PC-9 (cell line): ENCODE measurements at regions not wholly inside any gene's neighbourhood (a gene's known extent, or its start where the extent isn't known, plus 50 kb on each side); places are given as distances from the start of the nearest gene placed in this dataset.

Experiments used
- BruUV-seq: library from RNA; stranded (reverse); fragments of 400-500 nt; replicated peaks from 2 replicates; lab custom pipeline; 2021; lab: Mats Ljungman, UMichigan
- CTCF ChIA-PET: fragments of 300-600 bp; sonication (Branson Sonifier 250); formaldehyde crosslinking; loops from one replicate; lab custom pipeline; 2022; ENCODE audit warnings: antibody characterized with exemption; lab: Charles Lee
- POLR2A ChIA-PET: fragments of 300-600 bp; sonication (Branson Sonifier 250); formaldehyde crosslinking; loops from one replicate; lab custom pipeline; 2022; ENCODE audit warnings: antibody characterized with exemption; ENCODE audit not compliant: unreplicated experiment; lab: Charles Lee
- DNase-seq, 2 experiments: peaks; one replicate each; pipeline versions ENCODE4 v3.0.0 to v3.0.0-alpha.2; 2015 to 2022; ENCODE audit warnings: mixed read lengths in 1 of 2
- H2AFZ ChIP-seq: fragments of 200-600 bp; sonication (generic); 2 replicates; pipeline ENCODE4 v1.8.1; 2017; ENCODE audit warnings: antibody characterized with exemption
- H3F3A ChIP-seq: fragments of 200-600 bp; sonication (generic); 2 replicates; pipeline ENCODE4 v1.8.1; 2017; ENCODE audit warnings: antibody characterized with exemption, mild to moderate bottlenecking, low read depth; ENCODE audit not compliant: insufficient read depth
- H3K27ac ChIP-seq: fragments of 200-600 bp; sonication (generic); 2 replicates; pipeline ENCODE4 v1.6.1; 2016; ENCODE audit warnings: mixed run types
- H3K27me3 ChIP-seq: fragments of 200-600 bp; sonication (generic); 2 replicates; pipeline ENCODE4 v1.6.1; 2016; ENCODE audit warnings: low read depth, mixed run types; ENCODE audit not compliant: insufficient read depth
- H3K36me3 ChIP-seq: fragments of 200-600 bp; sonication (generic); 2 replicates; pipeline ENCODE4 v1.6.1; 2016; ENCODE audit warnings: low read depth, mixed run types
- H3K4me1 ChIP-seq: fragments of 200-600 bp; sonication (generic); replicated peaks from 2 replicates; pipeline ENCODE4 v1.6.1; 2016; ENCODE audit warnings: mixed run types; ENCODE audit not compliant: insufficient read depth
- H3K4me2 ChIP-seq: fragments of 200-600 bp; sonication (generic); 2 replicates; pipeline ENCODE4 v1.6.1; 2017; ENCODE audit warnings: mixed run types
- H3K4me3 ChIP-seq: fragments of 200-600 bp; sonication (generic); 2 replicates; pipeline ENCODE4 v1.6.1; 2016; ENCODE audit warnings: mixed run types
- H3K79me2 ChIP-seq: fragments of 200-600 bp; sonication (generic); 2 replicates; pipeline ENCODE4 v1.6.1; 2017; ENCODE audit warnings: low read depth, mixed run types
- H3K9me2 ChIP-seq: fragments of 200-600 bp; sonication (generic); 2 replicates; pipeline ENCODE4 v1.8.1; 2017; ENCODE audit warnings: mild to moderate bottlenecking; ENCODE audit not compliant: insufficient read depth
- H3K9me3 ChIP-seq: fragments of 200-600 bp; sonication (generic); 2 replicates; pipeline ENCODE4 v1.8.1; 2016; ENCODE audit warnings: low read depth; ENCODE audit not compliant: insufficient read depth
- H4K20me1 ChIP-seq: fragments of 200-600 bp; sonication (generic); 2 replicates; pipeline ENCODE4 v1.8.1; 2017; ENCODE audit not compliant: insufficient read depth
- CTCF ChIP-seq: fragments of 200-600 bp; sonication (generic); conservative IDR thresholded peaks from 2 replicates; pipeline ENCODE4 v1.6.1; 2017; ENCODE audit warnings: mixed run types, antibody characterized with exemption, mild to moderate bottlenecking, moderate library complexity
- EZH2 ChIP-seq: fragments of 200-600 bp; sonication (generic); IDR thresholded peaks from 2 replicates; pipeline ENCODE4 v1.8.0; 2017; ENCODE audit warnings: antibody characterized with exemption, low read depth
- intact Hi-C: fragments of 100-400 bp; cut with micrococcal nuclease; formaldehyde crosslinking; loops from one replicate; pipeline ENCODE4 v1.10.0; 2022; ENCODE audit not compliant: unreplicated experiment

GRCh38 chr20:57051096-57051495 is 215.3 kb downstream of the BMP7 start:
- H2AFZ ChIP-seq = no peak overlapping the region
- intact Hi-C loops = no loop called here
- no peaks in the 10 kb centered on the region for H3K79me2 ChIP-seq
- H3K4me3 ChIP-seq = no peak overlapping the region
- POLR2A ChIA-PET = no interaction called here
- no peak overlapping the region for H3K27ac ChIP-seq
- H3K4me1 ChIP-seq = peaks cover 27% of the 10 kb centered on the region
- H3F3A ChIP-seq = peaks cover 33% of the 10 kb centered on the region
- no peaks in the 10 kb centered on the region for H4K20me1 ChIP-seq
- DNase-seq = no peak
- no peak overlapping the region for H3K4me2 ChIP-seq
- BruUV-seq = no TSS peak
- H3K9me3 ChIP-seq = no peaks in the 10 kb centered on the region
- no peaks in the 10 kb centered on the region for H3K27me3 ChIP-seq
- H3K36me3 ChIP-seq = no peaks in the 10 kb centered on the region
- CTCF ChIA-PET = no interaction called here
- TF ChIP-seq CTCF = no peak
- TF ChIP-seq EZH2 = no peak
- no peaks in the 10 kb centered on the region for H3K9me2 ChIP-seq

- intact Hi-C loops = no loop called here
- POLR2A ChIA-PET = no interaction called here
- Histone ChIP-seq H2AFZ (no peak overlapping the region), H3K9me3 (no peaks in the 10 kb centered on the region), H3K27me3 (no peaks in the 10 kb centered on the region), H3K4me2 (no peak overlapping the region), H3F3A (peaks cover 13% of the 10 kb centered on the region), H3K9me2 (no peaks in the 10 kb centered on the region), H4K20me1 (no peaks in the 10 kb centered on the region), H3K36me3 (no peaks in the 10 kb centered on the region), H3K4me3 (no peak overlapping the region), H3K79me2 (no peaks in the 10 kb centered on the region), H3K27ac (no peak overlapping the region), H3K4me1 (peaks cover 7% of the 10 kb centered on the region)
- CTCF ChIA-PET = no interaction called here
- no TSS peak for BruUV-seq
- DNase-seq = no peak
- TF ChIP-seq CTCF (no peak), EZH2 (no peak)
Observed at GRCh38 chr20:57053067-57053466, 213.4 kb downstream of the BMP7 start.

DNA sequence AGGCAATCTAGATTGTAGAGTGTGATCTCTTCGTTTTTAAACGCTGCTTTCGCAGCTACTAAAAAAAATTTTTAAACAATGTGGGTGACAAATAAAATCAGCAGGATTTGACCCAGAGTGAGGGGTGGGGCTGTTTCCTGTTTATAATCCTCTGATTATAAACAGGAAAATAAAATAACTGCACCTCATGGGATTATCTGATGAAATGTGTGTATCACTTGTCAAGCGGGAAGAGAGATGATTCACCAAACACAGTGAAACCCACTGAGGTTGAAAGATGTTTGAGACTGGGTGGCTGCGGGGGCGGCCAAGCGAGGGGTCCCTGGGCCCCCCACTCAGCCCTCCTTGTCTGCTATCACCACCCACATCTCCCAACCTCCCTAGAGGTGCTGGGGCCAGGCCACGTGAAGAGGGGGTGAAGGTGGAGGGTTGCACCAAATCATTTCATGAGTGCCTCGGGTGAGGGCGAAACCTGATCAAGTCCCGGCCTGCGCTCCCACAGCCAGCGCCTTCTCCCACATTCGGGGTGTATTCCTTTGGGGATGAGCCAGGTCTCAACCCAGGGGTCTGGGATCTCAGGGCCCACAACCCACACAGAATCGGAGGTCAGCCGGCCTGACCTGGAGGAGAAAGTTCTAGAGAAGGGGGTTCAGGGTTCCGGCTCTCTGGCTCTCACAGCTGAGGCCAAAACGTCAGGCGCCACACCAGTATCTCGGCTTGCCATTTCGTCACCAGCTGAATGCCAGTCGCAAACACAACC is 212.5 kb downstream of the BMP7 start:
- intact Hi-C loops = no loop called here
- Histone ChIP-seq H3K9me3 (no peaks in the 10 kb centered on the region), H3K36me3 (no peaks in the 10 kb centered on the region), H2AFZ (no peak overlapping the region), H3K4me2 (no peak overlapping the region), H3K4me3 (no peak overlapping the region), H3K4me1 (no peaks in the 10 kb centered on the region; the same call in 1 of the 2 replicates), H3K27ac (no peak overlapping the region), H3K79me2 (no peaks in the 10 kb centered on the region), H3K27me3 (no peaks in the 10 kb centered on the region), H3F3A (peaks cover 4% of the 10 kb centered on the region), H4K20me1 (no peaks in the 10 kb centered on the region), H3K9me2 (no peaks in the 10 kb centered on the region)
- POLR2A ChIA-PET = no interaction called here
- no peak for TF ChIP-seq CTCF
- TF ChIP-seq EZH2 = no peak
- BruUV-seq = no TSS peak
- no peak for DNase-seq
- CTCF ChIA-PET = interaction anchor here (0.6 kb wide), 1 partner anchor 9 kb away, joined by 3 read pairs; no protein-coding TSS in a partner anchor
